Ovary (tissue), 7 donors: ENCODE measurements at regions not wholly inside any gene's neighbourhood (a gene's known extent, or its start where the extent isn't known, plus 50 kb on each side); places are given as distances from the start of the nearest gene placed in this dataset.

Experiments
- DNase-seq, 5 donors: peaks; one replicate each; pipeline ENCODE4 v3.0.0-alpha.2; 2019 to 2020
- H3K27ac ChIP-seq, 2 donors: fragments of 200-600 bp; one replicate each; pipeline versions ENCODE4 v1.5.1 to v1.8.0; 2019 to 2022
- H3K27me3 ChIP-seq: fragments of 200-600 bp; one replicate; pipeline ENCODE4 v1.8.0; 2022
- H3K36me3 ChIP-seq: fragments of 200-600 bp; sonication (generic); one replicate; pipeline ENCODE4 v1.5.1; 2019
- H3K4me1 ChIP-seq: one replicate; pipeline ENCODE4 v1.8.1; 2013; ENCODE audit warnings: mild to moderate bottlenecking, moderate library complexity; ENCODE audit not compliant: insufficient read depth
- H3K4me3 ChIP-seq: fragments of 200-600 bp; sonication (generic); one replicate; pipeline ENCODE4 v1.5.1; 2017
- H3K9me3 ChIP-seq, 2 donors: fragments of 200-600 bp in 1 of 2; sonication (generic) in 1 of 2; one replicate each; pipeline versions ENCODE4 v1.5.1 to v1.8.1; 2013 to 2019; ENCODE audit warnings: mild to moderate bottlenecking in 1 of 2, moderate library complexity in 1 of 2
- CTCF ChIP-seq, 3 donors: fragments of 450-650 bp in 2 of 3; fragments of 200-600 bp in 1 of 3; IDR thresholded peaks; one replicate each; pipeline versions ENCODE4 v1.5.1 to v1.8.0; 2016 to 2022; ENCODE audit warnings: antibody characterized with exemption in 3 of 3, mild to moderate bottlenecking in 1 of 3
- EP300 ChIP-seq: sonication (generic); formaldehyde crosslinking; IDR thresholded peaks from one replicate; pipeline ENCODE4 v1.6.1; 2017; ENCODE audit warnings: antibody characterized with exemption
- POLR2A ChIP-seq: fragments of 450-650 bp; IDR thresholded peaks from one replicate; pipeline ENCODE4 v1.6.1; 2017; ENCODE audit warnings: antibody characterized with exemption, mild to moderate bottlenecking, moderate library complexity
- WGBS, 3 donors: extraction: QIAGEN DNeasy Blood & Tissue Kit in 1 of 3; methylation state at CpG; one replicate each; pipeline versions ENCODE4 v1.1.5 to v1.1.7; 2013 to 2017; 5-methylcytosine and 5-hydroxymethylcytosine counted together
- intact Hi-C, 4 donors: fragments of 100-400 bp; cut with DNase I; formaldehyde crosslinking; loops; one replicate each; pipeline versions ENCODE4 v1.11.0 to v1.15.1; 2022 to 2023
- donor health status: DM: no; HTN: no; CAD: no; lungs with moderate emphysema.
- donor health status: DM: no; HTN: no; CAD: no.
- donor health status: Bipolar disorder and iron deficiency.
- donor health status: DM: no; HTN: no; CAD: no.
- donor health status: DM: yes; HTN: yes; CAD: no.

GRCh38 chr17:15048933-15049794, 216.0 kb downstream of the PMP22 start:
- TF ChIP-seq CTCF (IDR thresholded peaks at IDR 0.05), result no peak
- TF ChIP-seq POLR2A, result no peak
- no peak for TF ChIP-seq EP300
- H3K36me3 ChIP-seq, result no peaks in the 10 kb centered on the region
- H3K27ac ChIP-seq, result no peak overlapping the region
- H3K4me1 ChIP-seq, result no peaks in the 10 kb centered on the region
- no peaks in the 10 kb centered on the region for H3K27me3 ChIP-seq
- WGBS, 3 donors, result 32 to 34% (median 32%) methylated on average over 6 of the region's 6 CpGs
- H3K4me3 ChIP-seq, result no peak overlapping the region
- H3K9me3 ChIP-seq, result no peaks in the 10 kb centered on the region
- intact Hi-C loops, result no loop called here
- DNase-seq, result no peak

GRCh38 chr17:15048381-15048780, 216.7 kb downstream of the PMP22 start:
- Histone ChIP-seq H3K36me3 (no peaks in the 10 kb centered on the region), H3K9me3 (no peaks in the 10 kb centered on the region), H3K4me1 (no peaks in the 10 kb centered on the region), H3K27me3 (no peaks in the 10 kb centered on the region), H3K4me3 (no peak overlapping the region), H3K27ac (no peak overlapping the region)
- intact Hi-C loops, result no loop called here
- DNase-seq, result no peak
- WGBS, 3 donors, result 32 to 54% (median 41%) methylated on average over 2 of the region's 2 CpGs
- TF ChIP-seq CTCF (IDR thresholded peaks at IDR 0.05) (no peak), EP300 (no peak), POLR2A (no peak)

GRCh38 chr17:15042311-15042710, 222.8 kb downstream of the PMP22 start:
- no peak for DNase-seq
- intact Hi-C loops, result no loop called here
- Histone ChIP-seq H3K27me3 (no peaks in the 10 kb centered on the region), H3K36me3 (no peaks in the 10 kb centered on the region), H3K4me3 (no peak overlapping the region), H3K9me3 (no peaks in the 10 kb centered on the region), H3K4me1 (no peaks in the 10 kb centered on the region), H3K27ac (no peak overlapping the region)
- TF ChIP-seq EP300 (no peak), POLR2A (no peak), CTCF (IDR thresholded peaks at IDR 0.05) (no peak)
- 76 to 78% (median 77%) methylated on average over 6 of the region's 6 CpGs for WGBS, 3 donors

- H3K27ac ChIP-seq, result no peak overlapping the region
- WGBS, 3 donors, result 79 to 97% (median 87%) methylated on average over 1 of the region's 1 CpG
- intact Hi-C loops, result no loop called here
- no peaks in the 10 kb centered on the region for H3K27me3 ChIP-seq
- no peak for TF ChIP-seq POLR2A
- TF ChIP-seq CTCF (IDR thresholded peaks at IDR 0.05), result no peak
- no peak for TF ChIP-seq EP300
- DNase-seq, result no peak
- no peak overlapping the region for H3K4me3 ChIP-seq
- H3K36me3 ChIP-seq, result no peaks in the 10 kb centered on the region
- H3K9me3 ChIP-seq, result no peaks in the 10 kb centered on the region
- no peaks in the 10 kb centered on the region for H3K4me1 ChIP-seq
These were observed 225.8 kb downstream of the PMP22 start for GRCh38 chr17:15039366-15039765.
